ENCODE measurements at regions not wholly inside any gene's neighbourhood (a gene's known extent, or its start where the extent isn't known, plus 50 kb on each side); places are given as distances from the start of the nearest gene placed in this dataset.

DNA sequence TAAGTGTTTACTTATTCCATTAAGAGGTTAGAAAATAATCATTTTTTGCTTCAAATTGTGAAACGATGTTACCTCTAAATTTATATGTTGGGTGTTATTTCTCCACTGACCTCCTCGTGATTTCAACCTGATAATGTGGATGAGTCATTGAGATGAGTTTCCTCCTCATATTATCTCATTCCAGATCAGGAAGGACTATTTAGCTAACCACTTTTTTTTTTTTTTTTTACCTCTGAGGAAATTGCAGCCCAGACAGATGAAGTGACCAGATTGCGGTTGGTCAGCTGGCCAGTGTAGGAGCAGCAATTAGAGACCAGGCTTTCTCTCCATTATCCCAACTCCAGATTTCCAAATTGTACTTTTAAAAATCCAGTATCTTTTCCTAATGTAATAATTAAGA lies 248.7 kb downstream of the FZD1 start:
- TF ChIP-seq ZFX (IDR thresholded peaks at IDR 0.05; ENCODE audit: borderline replicate concordance), result no peak
- H3K27ac ChIP-seq, result no peak overlapping the region

DNA sequence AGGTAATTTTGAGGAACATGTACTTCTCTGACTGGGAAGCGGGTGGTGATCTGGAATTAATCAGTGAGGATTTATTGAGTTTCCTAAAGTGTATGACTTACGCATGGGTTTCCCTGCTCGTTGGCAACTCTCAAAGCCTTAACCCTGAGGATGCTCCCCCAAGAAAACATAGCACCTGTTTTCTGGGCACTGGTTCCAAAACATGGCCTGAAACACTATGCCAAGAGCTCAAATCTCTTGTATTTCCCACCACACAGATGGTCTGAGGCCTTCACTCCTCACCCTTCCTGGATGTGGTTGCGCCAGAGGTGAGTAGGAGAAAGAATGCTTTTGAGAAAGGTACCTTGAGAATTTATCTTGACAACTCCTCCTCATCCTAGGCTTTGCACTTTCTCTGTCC lies 250.4 kb downstream of the FZD1 start:
- TF ChIP-seq, protein P1, sequence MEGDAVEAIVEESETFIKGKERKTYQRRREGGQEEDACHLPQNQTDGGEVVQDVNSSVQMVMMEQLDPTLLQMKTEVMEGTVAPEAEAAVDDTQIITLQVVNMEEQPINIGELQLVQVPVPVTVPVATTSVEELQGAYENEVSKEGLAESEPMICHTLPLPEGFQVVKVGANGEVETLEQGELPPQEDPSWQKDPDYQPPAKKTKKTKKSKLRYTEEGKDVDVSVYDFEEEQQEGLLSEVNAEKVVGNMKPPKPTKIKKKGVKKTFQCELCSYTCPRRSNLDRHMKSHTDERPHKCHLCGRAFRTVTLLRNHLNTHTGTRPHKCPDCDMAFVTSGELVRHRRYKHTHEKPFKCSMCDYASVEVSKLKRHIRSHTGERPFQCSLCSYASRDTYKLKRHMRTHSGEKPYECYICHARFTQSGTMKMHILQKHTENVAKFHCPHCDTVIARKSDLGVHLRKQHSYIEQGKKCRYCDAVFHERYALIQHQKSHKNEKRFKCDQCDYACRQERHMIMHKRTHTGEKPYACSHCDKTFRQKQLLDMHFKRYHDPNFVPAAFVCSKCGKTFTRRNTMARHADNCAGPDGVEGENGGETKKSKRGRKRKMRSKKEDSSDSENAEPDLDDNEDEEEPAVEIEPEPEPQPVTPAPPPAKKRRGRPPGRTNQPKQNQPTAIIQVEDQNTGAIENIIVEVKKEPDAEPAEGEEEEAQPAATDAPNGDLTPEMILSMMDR (IDR thresholded peaks at IDR 0.05), result no peak
- no peak for TF ChIP-seq ZFX (IDR thresholded peaks at IDR 0.05; ENCODE audit: borderline replicate concordance)
- H3K27ac ChIP-seq, result no peak overlapping the region

DNA sequence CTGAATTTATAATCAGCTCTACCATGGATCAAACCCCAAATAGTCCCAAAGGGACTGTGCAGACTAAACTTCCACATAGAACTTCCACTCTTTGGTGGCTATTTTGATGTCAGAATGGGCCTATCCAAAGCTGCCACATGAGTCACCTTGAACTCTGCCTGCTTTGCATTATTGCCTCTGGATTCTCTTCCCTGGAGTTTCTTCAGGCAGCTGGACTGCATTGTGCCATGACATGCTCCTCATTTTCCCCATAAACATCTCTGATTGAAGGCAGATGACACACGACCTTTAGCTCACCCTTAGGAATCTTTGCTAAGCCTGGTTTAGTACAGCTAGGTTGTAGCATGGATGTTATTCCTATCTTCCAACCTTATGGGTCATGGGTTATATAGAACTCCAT lies 251.7 kb downstream of the FZD1 start:
- H3K27ac ChIP-seq, result no peak overlapping the region

DNA sequence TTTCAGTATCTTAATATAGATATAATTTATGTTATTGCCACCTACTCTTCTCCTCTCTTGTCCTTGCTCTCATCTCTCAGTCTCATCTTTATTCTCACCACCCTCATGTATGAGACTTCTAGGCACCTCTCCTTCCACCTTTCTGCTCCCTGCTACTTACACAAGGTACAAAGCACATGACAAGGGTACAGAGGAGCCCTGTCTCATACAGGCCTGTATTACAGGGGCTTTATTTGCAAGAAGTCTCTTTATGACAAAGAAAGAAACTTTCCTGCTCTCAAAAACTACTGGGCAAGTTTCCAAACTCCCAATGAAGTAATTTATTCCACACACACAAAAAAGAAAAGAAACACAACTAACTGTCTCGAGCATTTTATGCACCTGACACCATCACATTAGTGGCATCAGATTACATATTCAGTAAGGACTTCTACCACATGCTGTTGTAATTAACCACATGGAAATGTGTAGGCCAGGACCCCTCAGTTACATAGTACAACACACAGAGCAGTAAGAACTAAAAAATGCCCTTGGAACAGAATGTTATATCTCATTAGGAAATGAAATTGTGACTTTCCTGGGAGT lies 253.1 kb downstream of the FZD1 start:
- no peak overlapping the region for H3K27ac ChIP-seq
- no peak for TF ChIP-seq ZFX (IDR thresholded peaks at IDR 0.05; ENCODE audit: borderline replicate concordance)
- TF ChIP-seq, protein P1 (IDR thresholded peaks at IDR 0.05), result no peak

More for the DNA sequence above, 251.7 kb downstream of the FZD1 start:
- TF ChIP-seq ZFX (IDR thresholded peaks at IDR 0.05; ENCODE audit: borderline replicate concordance), result no peak
- TF ChIP-seq, protein P1 (IDR thresholded peaks at IDR 0.05), result no peak

DNA sequence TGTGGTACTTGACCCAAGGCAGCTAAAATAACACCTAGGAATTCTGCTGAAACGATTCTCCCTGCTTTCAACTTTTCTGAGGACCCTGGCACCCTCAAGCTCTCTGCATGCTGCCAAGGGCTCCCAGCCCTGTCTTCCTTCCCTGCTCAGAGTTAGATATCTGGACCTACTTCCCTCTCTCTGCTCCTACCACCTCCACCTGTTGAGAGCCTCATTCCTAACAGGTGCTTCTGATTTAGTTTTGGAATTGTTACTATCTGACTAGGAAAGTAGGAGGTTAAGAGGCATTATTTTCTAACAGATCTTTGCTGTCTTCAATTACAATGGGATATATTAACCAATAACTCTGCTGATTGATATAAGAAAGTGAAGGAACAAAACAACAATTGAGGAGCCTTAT lies 253.8 kb downstream of the FZD1 start:
- no peak overlapping the region for H3K27ac ChIP-seq
- TF ChIP-seq, protein P1 (IDR thresholded peaks at IDR 0.05), result no peak
- no peak for TF ChIP-seq ZFX (IDR thresholded peaks at IDR 0.05; ENCODE audit: borderline replicate concordance)

DNA sequence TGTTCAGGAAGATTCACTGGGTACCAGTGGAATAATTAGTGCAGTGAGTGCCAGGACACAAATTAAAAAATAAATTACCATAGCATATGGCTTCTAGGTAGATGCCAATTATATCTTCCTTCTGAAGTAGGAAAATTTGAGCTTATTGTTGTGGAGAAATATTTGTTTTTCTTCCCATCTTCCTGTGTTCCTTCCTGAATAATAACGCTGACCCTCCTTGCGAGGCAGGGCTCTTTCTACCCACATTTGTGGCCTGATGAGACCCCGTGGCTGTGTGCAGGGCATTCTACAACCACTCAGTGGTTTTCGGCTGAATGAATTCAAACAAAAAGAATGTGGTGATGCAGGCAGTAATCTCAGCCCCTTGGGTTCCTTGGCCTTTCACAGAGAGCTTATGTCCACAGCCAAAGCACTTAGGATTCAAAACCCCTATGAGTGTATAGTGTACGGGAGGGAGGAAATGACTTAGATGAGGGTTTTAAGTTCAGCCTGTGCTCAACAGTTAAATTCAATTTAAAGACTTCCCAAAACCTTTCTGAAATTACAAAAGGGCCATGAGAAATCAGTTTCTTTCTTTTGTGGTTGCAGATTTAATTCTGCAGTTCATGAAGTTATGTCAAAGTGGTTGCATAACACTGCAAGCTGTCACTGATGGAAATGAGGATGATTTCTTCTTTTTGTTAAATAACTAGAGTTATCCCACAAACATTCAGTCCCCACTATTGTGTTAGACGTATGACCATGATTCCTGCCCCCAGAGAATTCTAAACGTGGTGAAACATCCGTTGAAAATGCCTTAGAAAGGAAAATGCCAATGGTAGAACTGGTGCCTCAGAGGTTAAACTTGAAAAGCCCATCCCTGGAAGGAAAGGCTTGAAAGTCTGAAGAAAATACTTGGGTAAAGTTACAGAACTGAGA lies 255.3 kb downstream of the FZD1 start:
- TF ChIP-seq, protein P1 (IDR thresholded peaks at IDR 0.05), result no peak
- TF ChIP-seq ZFX (IDR thresholded peaks at IDR 0.05; ENCODE audit: borderline replicate concordance), result no peak
- H3K27ac ChIP-seq, result no peak overlapping the region

DNA sequence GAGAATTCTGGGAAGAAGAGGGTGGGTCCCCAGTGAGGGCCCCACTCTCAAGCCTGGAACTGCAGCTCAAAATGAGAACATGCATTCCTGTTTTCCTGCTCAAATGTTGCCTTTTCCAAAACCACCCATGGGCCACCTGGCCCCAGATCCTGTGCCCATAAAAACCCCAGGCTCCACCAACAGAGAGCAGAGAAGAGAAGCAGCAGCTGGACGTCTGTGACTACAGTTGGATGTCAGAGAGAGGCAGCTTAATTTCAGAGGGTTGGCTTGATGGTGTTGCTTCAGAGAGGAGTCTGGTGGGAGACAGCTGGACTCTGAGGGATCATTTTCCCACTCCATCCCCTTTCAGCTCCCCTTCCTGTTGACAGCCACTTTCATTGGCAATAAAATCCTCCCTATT lies 256.4 kb downstream of the FZD1 start:
- H3K27ac ChIP-seq, result no peak overlapping the region
- TF ChIP-seq, protein P1 (IDR thresholded peaks at IDR 0.05), result no peak
- TF ChIP-seq ZFX (IDR thresholded peaks at IDR 0.05; ENCODE audit: borderline replicate concordance), result no peak

Measured in 22Rv1 (cell line).